Chondrocyte (in vitro differentiated cells): ENCODE measurements at regions not wholly inside any gene's neighbourhood (a gene's known extent, or its start where the extent isn't known, plus 50 kb on each side); places are given as distances from the start of the nearest gene placed in this dataset.

Experiments used
- DNase-seq: peaks from one replicate; pipeline ENCODE4 v3.0.0; 2021; ENCODE audit warnings: mixed read lengths, low spot score
- H3K27ac Mint-ChIP-seq: one replicate; pipeline ENCODE4 v1.8.0; 2021; ENCODE audit warnings: mild to moderate bottlenecking, moderate library complexity, mixed read lengths; ENCODE audit not compliant: unreplicated experiment
- H3K27me3 Mint-ChIP-seq: 2 replicates; pipeline ENCODE4 v1.8.0; 2021; ENCODE audit warnings: low read depth, mixed read lengths
- H3K36me3 Mint-ChIP-seq: 2 replicates; pipeline ENCODE4 v1.8.0; 2021; ENCODE audit warnings: low read depth, mixed read lengths
- H3K4me1 Mint-ChIP-seq: 2 replicates; pipeline ENCODE4 v1.8.0; 2021; ENCODE audit warnings: low read depth, mild to moderate bottlenecking, mixed read lengths
- H3K4me3 Mint-ChIP-seq: one replicate; pipeline ENCODE4 v1.8.0; 2021; ENCODE audit warnings: mild to moderate bottlenecking, moderate library complexity, mixed read lengths; ENCODE audit not compliant: unreplicated experiment
- H3K9me3 Mint-ChIP-seq: 2 replicates; pipeline ENCODE4 v1.8.0; 2021; ENCODE audit warnings: low read depth, mixed read lengths
- TF ChIP-seq, protein P1 (sequence below): fragments of 200-600 bp; sonication (generic); IDR thresholded peaks from 2 replicates; pipeline ENCODE4 v1.5.0; 2021; ENCODE audit warnings: antibody characterized with exemption, mild to moderate bottlenecking, moderate library complexity

DNA sequence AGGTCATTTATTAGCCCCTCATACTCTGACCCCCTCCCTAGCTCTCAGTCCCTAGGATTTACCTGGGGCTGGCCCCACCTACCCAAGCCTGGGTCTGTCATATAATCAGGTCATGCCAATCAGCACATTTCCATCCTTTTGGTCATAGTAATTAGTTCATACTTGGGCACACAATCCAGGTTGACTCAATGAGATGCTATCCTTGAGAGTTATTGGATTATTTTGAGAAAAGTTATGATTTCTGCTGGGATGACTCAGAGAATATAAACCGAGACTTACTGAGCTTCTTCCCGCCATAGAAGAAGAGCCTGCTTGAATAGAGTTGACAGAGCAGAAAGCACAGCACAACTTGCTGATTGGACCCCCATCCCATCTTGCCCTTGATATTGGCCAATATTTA is 331.5 kb downstream of the CBLN1 start:
- peaks cover 7% of the 10 kb centered on the region for H3K9me3 Mint-ChIP-seq
- no peak for DNase-seq
- H3K36me3 Mint-ChIP-seq: no peaks in the 10 kb centered on the region
- TF ChIP-seq, protein P1, sequence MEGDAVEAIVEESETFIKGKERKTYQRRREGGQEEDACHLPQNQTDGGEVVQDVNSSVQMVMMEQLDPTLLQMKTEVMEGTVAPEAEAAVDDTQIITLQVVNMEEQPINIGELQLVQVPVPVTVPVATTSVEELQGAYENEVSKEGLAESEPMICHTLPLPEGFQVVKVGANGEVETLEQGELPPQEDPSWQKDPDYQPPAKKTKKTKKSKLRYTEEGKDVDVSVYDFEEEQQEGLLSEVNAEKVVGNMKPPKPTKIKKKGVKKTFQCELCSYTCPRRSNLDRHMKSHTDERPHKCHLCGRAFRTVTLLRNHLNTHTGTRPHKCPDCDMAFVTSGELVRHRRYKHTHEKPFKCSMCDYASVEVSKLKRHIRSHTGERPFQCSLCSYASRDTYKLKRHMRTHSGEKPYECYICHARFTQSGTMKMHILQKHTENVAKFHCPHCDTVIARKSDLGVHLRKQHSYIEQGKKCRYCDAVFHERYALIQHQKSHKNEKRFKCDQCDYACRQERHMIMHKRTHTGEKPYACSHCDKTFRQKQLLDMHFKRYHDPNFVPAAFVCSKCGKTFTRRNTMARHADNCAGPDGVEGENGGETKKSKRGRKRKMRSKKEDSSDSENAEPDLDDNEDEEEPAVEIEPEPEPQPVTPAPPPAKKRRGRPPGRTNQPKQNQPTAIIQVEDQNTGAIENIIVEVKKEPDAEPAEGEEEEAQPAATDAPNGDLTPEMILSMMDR: no peak
- H3K4me1 Mint-ChIP-seq: no peaks in the 10 kb centered on the region
- H3K4me3 Mint-ChIP-seq: no peak overlapping the region
- H3K27me3 Mint-ChIP-seq: no peaks in the 10 kb centered on the region
- H3K27ac Mint-ChIP-seq: no peak overlapping the region

DNA sequence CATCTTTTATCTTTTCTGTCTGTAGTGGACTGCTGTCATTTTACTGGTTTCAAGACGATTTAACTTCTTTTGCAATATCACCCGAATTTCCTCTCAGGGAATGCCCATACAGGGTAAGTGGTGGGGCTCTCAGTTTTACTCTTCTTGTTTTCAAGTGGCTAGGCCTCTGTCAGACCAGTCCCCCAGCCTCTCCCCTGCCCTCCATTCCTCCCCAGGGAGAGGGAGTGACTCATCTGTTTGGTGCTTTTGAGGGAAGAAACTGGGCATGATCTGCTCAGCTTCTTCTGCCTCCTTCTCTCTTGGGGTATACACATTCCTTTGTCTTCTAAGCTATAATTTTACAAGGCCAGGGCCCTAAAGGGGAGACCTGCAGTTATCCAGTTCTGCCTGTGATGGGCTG is 332.0 kb downstream of the CBLN1 start:
- no peak for DNase-seq
- no peaks in the 10 kb centered on the region for H3K27me3 Mint-ChIP-seq
- H3K4me1 Mint-ChIP-seq: no peaks in the 10 kb centered on the region

DNA sequence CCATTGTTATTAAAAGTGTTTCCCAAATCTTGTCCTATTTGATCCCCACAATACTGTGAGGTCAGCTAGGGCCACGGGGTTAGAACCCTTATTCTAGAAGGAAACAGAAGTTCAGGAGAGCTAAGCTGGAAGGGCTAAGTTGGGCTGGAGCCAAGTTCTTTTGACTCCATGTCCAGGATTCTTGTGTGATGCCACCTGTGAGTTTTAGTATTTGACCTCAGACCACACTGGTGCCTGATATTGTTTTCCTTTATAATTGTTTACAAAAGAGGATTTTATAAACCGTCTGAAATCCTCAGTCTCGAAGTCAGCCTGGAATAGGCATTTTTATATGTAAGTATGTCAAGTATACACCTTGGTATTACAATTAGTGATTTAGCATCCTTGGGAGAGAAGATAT is 332.7 kb downstream of the CBLN1 start:
- Mint-ChIP-seq H3K9me3 (peaks cover 7% of the 10 kb centered on the region), H3K27ac (no peak overlapping the region)
- no peak for DNase-seq

More for the DNA sequence above, 332.0 kb downstream of the CBLN1 start:
- H3K36me3 Mint-ChIP-seq: no peaks in the 10 kb centered on the region
- H3K4me3 Mint-ChIP-seq: no peak overlapping the region
- peaks cover 7% of the 10 kb centered on the region for H3K9me3 Mint-ChIP-seq
- TF ChIP-seq, protein P1: no peak
- H3K27ac Mint-ChIP-seq: no peak overlapping the region

DNA sequence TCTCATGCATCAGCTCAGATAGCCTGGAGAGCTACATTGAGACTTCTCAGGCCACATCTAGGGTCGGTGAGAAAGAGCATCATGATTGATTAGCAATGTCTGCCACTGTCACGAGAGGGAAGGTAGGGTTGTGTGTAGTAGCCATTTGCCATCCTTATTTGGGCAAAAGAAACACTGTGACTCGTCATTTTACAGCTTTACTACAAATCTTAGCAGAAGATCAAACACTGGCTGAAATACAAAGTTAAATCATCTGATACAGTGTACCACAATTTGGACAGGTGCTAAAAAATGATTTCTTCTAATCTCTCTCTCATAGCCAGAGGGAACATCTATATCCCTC is 334.3 kb downstream of the CBLN1 start:
- Mint-ChIP-seq H3K27ac (no peak overlapping the region), H3K4me1 (no peaks in the 10 kb centered on the region), H3K27me3 (no peaks in the 10 kb centered on the region), H3K36me3 (no peaks in the 10 kb centered on the region), H3K4me3 (no peak overlapping the region), H3K9me3 (peaks cover 7% of the 10 kb centered on the region)
- TF ChIP-seq, protein P1: no peak
- no peak for DNase-seq

More for the DNA sequence above, 332.7 kb downstream of the CBLN1 start:
- H3K4me3 Mint-ChIP-seq: no peak overlapping the region
- no peaks in the 10 kb centered on the region for H3K4me1 Mint-ChIP-seq
- no peaks in the 10 kb centered on the region for H3K27me3 Mint-ChIP-seq
- no peaks in the 10 kb centered on the region for H3K36me3 Mint-ChIP-seq
- TF ChIP-seq, protein P1: no peak

DNA sequence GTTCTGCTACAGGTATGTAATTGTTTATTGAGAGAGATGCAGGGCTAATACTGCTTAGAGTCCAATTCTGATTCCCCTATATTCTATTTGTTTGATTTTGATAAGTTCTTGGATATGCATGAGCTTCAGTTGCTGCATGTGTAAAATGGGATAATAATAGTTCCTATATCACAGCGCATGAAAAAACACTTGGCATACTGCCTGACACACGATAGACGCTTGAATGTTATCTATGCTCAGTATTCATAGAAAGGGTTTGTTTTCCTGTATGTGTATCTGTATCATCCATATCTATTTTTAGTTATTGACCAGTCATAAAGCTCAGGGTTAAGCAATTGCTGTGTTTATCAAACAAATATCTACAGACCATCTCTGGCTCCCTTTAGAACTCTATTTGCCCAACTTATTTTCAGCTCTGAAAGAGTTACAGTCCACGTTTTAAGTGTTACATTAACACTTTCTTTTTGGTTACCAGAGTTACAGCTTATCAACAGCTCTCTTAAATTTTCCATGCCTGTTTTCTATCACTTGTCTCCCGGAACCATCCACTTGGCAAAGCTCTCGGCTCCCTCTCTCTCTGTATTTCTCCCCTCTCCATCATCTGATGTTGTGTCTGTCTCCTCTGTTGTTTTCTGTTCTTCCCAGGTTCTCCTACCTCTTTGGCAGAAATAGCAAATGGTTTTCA is 334.8 kb downstream of the CBLN1 start:
- Mint-ChIP-seq H3K4me1 (no peaks in the 10 kb centered on the region), H3K27ac (no peak overlapping the region), H3K4me3 (no peak overlapping the region), H3K27me3 (no peaks in the 10 kb centered on the region), H3K9me3 (peaks cover 7% of the 10 kb centered on the region), H3K36me3 (no peaks in the 10 kb centered on the region)
- TF ChIP-seq, protein P1: no peak
- DNase-seq: no peak
